ENCODE measurements at regions not wholly inside any gene's neighbourhood (a gene's known extent, or its start where the extent isn't known, plus 50 kb on each side); places are given as distances from the start of the nearest gene placed in this dataset.

GRCh38 chr12:92008345-92008744 lies 137.3 kb downstream of the BTG1 start:
- no peak overlapping the region for H2AFZ ChIP-seq (ENCODE audit: low read length)
- ChIA-PET POLR2A (ENCODE audit: unreplicated experiment) (no interaction called here), CTCF (no interaction called here)
- H3K36me3 ChIP-seq (ENCODE audit: low read depth, low read length): no peaks in the 10 kb centered on the region
- no peaks in the 10 kb centered on the region for H4K20me1 ChIP-seq (ENCODE audit: low read length)
- H3K9ac ChIP-seq (ENCODE audit: low read length): no peak overlapping the region
- H3K79me2 ChIP-seq (ENCODE audit: low read length): no peaks in the 10 kb centered on the region
- no TSS peak for BruUV-seq (replicated peaks)
- intact Hi-C loops (cut with micrococcal nuclease): no loop called here
- H3K4me3 ChIP-seq (ENCODE audit: low read length): no peak overlapping the region
- TF ChIP-seq EZH2 (IDR thresholded peaks at IDR 0.05; ENCODE audit: low read length, unreplicated experiment): no peak
- TF ChIP-seq CTCF (conservative IDR thresholded peaks at IDR 0.05; ENCODE audit: low read depth, low read length): no peak
- TF ChIP-seq EZH2phosphoT487 (IDR thresholded peaks at IDR 0.05; ENCODE audit: borderline replicate concordance, low read length): no peak
- no peaks in the 10 kb centered on the region for H3K9me3 ChIP-seq (ENCODE audit: low read length)
- no peak overlapping the region for H3K27ac ChIP-seq (ENCODE audit: low read length)
- no peak for ATAC-seq
- no peak overlapping the region for H3K4me2 ChIP-seq (ENCODE audit: low read length)
- DNase-seq: no peak
- H3K4me1 ChIP-seq (ENCODE audit: insufficient read depth, low read length): no peaks in the 10 kb centered on the region
- H3K27me3 ChIP-seq (ENCODE audit: low read length): no peaks in the 10 kb centered on the region
- H3F3A ChIP-seq (ENCODE audit: low read length, unreplicated experiment): no peaks in the 10 kb centered on the region
- no peaks in the 10 kb centered on the region for H3K9me2 ChIP-seq (replicated peaks; ENCODE audit: low read length)

DNA sequence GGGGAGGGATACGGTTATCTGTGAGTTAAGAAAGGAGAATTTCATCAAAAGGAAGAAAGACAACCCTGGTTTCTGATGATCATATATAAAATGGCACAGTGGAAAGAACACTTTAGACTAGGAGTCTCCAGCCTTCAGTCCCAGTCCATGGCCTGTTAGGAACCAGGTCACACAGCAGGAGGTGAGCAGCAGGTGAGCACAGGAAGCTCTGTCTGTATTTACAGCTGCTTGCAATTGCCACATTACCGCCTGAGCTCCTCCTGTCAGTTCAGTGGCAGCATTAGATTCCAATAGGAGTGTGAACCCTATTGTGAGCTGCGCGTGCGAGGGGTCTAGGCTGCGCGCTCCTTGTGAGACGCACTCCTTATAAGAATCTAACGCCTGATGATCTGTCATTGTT lies 137.9 kb downstream of the BTG1 start:
- Histone ChIP-seq H3K27ac (ENCODE audit: low read length) (no peak overlapping the region), H3K4me2 (ENCODE audit: low read length) (no peak overlapping the region), H2AFZ (ENCODE audit: low read length) (no peak overlapping the region), H3K9ac (ENCODE audit: low read length) (no peak overlapping the region), H4K20me1 (ENCODE audit: low read length) (no peaks in the 10 kb centered on the region), H3K9me3 (ENCODE audit: low read length) (no peaks in the 10 kb centered on the region), H3K79me2 (ENCODE audit: low read length) (no peaks in the 10 kb centered on the region), H3K27me3 (ENCODE audit: low read length) (no peaks in the 10 kb centered on the region), H3K4me3 (ENCODE audit: low read length) (no peak overlapping the region), H3K4me1 (ENCODE audit: insufficient read depth, low read length) (no peaks in the 10 kb centered on the region), H3K36me3 (ENCODE audit: low read depth, low read length) (no peaks in the 10 kb centered on the region), H3F3A (ENCODE audit: low read length, unreplicated experiment) (no peaks in the 10 kb centered on the region), H3K9me2 (replicated peaks; ENCODE audit: low read length) (no peaks in the 10 kb centered on the region)
- ChIA-PET CTCF (no interaction called here), POLR2A (ENCODE audit: unreplicated experiment) (no interaction called here)
- ATAC-seq (no peak), DNase-seq (no peak)
- TF ChIP-seq CTCF (conservative IDR thresholded peaks at IDR 0.05; ENCODE audit: low read depth, low read length): no peak
- TF ChIP-seq EZH2phosphoT487 (IDR thresholded peaks at IDR 0.05; ENCODE audit: borderline replicate concordance, low read length): no peak
- no TSS peak for BruUV-seq (replicated peaks)
- intact Hi-C loops (cut with micrococcal nuclease): no loop called here

DNA sequence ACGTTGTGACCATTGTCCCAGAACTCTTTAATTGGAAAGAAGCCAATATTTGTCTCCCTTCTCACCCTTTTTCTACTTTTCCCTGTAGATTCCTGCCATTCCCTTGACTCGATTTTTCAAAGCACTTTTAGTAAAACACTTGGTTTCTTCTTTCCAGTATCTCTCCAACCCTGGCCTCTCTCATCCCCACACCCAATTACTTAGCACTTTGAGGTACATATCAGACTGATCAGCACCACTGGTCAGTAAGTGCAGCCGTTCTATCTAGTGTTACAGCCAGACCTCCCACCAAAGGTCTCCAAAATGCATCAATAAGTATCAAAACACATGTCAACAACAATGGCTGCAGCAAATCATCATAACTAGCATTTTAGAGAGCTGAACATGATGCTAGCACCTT lies 141.9 kb downstream of the BTG1 start:
- H4K20me1 ChIP-seq (ENCODE audit: low read length): no peaks in the 10 kb centered on the region
- H3K9ac ChIP-seq (ENCODE audit: low read length): no peak overlapping the region
- no peak overlapping the region for H3K27ac ChIP-seq (ENCODE audit: low read length)
- TF ChIP-seq EZH2 (IDR thresholded peaks at IDR 0.05; ENCODE audit: low read length, unreplicated experiment) (no peak), EZH2phosphoT487 (IDR thresholded peaks at IDR 0.05; ENCODE audit: borderline replicate concordance, low read length) (no peak), CTCF (conservative IDR thresholded peaks at IDR 0.05; ENCODE audit: low read depth, low read length) (no peak)
- no peak overlapping the region for H3K4me3 ChIP-seq (ENCODE audit: low read length)
- intact Hi-C loops (cut with micrococcal nuclease): no loop called here
- no peaks in the 10 kb centered on the region for H3K4me1 ChIP-seq (ENCODE audit: insufficient read depth, low read length)
- H3K36me3 ChIP-seq (ENCODE audit: low read depth, low read length): no peaks in the 10 kb centered on the region
- H3K27me3 ChIP-seq (ENCODE audit: low read length): no peaks in the 10 kb centered on the region
- DNase-seq (no peak), ATAC-seq (no peak)
- no peaks in the 10 kb centered on the region for H3K9me2 ChIP-seq (replicated peaks; ENCODE audit: low read length)
- ChIA-PET POLR2A (ENCODE audit: unreplicated experiment) (no interaction called here), CTCF (no interaction called here)
- H2AFZ ChIP-seq (ENCODE audit: low read length): no peak overlapping the region
- BruUV-seq (replicated peaks): no TSS peak
- H3F3A ChIP-seq (ENCODE audit: low read length, unreplicated experiment): no peaks in the 10 kb centered on the region
- no peak overlapping the region for H3K4me2 ChIP-seq (ENCODE audit: low read length)
- H3K79me2 ChIP-seq (ENCODE audit: low read length): no peaks in the 10 kb centered on the region
- H3K9me3 ChIP-seq (ENCODE audit: low read length): no peaks in the 10 kb centered on the region

Data from PC-3 (cell line).